HAP-1 (cell line): ENCODE measurements at regions not wholly inside any gene's neighbourhood (a gene's known extent, or its start where the extent isn't known, plus 50 kb on each side); places are given as distances from the start of the nearest gene placed in this dataset.
A peak's percentile ranks its signal among the peaks of the same experiment; 100 is the strongest.
"Not testable (repeated sequence)": the region's sequence is repeated elsewhere in the genome, so short reads cannot be mapped to it uniquely, and the experiment has no call there.

Experiments used
- DNase-seq, 2 experiments: peaks; one replicate each; pipeline ENCODE4 v3.0.0-alpha.2; 2016 to 2020; ENCODE audit warnings: low spot score in 2 of 2
- H3K27me3 ChIP-seq: fragments of 250-450 bp; sonication (Bioruptor Pico); 2 replicates; pipeline ENCODE4 v1.5.1; 2020; ENCODE audit warnings: low read depth, mild to moderate bottlenecking, moderate library complexity
- H3K36me3 ChIP-seq: fragments of 250-450 bp; sonication (Bioruptor Pico); replicated peaks from 2 replicates; pipeline ENCODE4 v1.5.1; 2020; ENCODE audit warnings: mild to moderate bottlenecking
- H3K4me1 ChIP-seq: fragments of 250-450 bp; sonication (Bioruptor Pico); 2 replicates; pipeline ENCODE4 v1.5.1; 2020; ENCODE audit warnings: mild to moderate bottlenecking
- H3K4me3 ChIP-seq: fragments of 250-450 bp; sonication (Bioruptor Pico); 2 replicates; pipeline ENCODE4 v1.5.1; 2020; ENCODE audit warnings: mild to moderate bottlenecking, moderate library complexity
- H3K9me3 ChIP-seq: fragments of 250-450 bp; sonication (Bioruptor Pico); 2 replicates; pipeline ENCODE4 v1.5.1; 2020; ENCODE audit warnings: mild to moderate bottlenecking, moderate library complexity
- in situ Hi-C: fragments of 300-500 bp; cut with MboI; formaldehyde crosslinking; loops from 3 replicates; pipeline ENCODE4 v1.14.3; 2020; ENCODE audit warnings: low sequenced_read_pairs, inconsistent platforms, mixed read lengths

DNA sequence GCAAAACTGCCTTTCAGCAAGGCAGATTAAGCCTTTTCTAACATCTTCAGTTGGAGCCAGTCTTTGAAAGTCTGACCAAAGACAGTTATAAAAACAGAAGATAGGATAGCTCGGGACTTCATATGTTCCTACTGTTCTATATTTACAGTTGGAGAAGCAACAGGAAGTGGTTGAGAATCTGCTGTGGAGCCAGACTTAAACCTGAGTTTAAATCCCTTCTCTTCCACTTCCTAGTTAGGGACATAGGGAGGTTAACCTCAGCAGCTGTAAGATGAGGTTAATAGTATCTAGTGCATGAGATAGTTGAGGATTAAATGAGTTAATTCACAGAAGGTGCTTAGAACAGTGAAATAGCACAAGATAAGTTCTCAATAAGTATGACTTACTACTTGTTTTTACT, 84.5 kb upstream of the FREM1 start:
- Histone ChIP-seq H3K9me3 (no peaks in the 10 kb centered on the region), H3K36me3 (no peaks in the 10 kb centered on the region), H3K4me3 (no peak overlapping the region), H3K27me3 (no peaks in the 10 kb centered on the region), H3K4me1 (no peaks in the 10 kb centered on the region)
- in situ Hi-C loops = no loop called here
- no peak for DNase-seq

DNA sequence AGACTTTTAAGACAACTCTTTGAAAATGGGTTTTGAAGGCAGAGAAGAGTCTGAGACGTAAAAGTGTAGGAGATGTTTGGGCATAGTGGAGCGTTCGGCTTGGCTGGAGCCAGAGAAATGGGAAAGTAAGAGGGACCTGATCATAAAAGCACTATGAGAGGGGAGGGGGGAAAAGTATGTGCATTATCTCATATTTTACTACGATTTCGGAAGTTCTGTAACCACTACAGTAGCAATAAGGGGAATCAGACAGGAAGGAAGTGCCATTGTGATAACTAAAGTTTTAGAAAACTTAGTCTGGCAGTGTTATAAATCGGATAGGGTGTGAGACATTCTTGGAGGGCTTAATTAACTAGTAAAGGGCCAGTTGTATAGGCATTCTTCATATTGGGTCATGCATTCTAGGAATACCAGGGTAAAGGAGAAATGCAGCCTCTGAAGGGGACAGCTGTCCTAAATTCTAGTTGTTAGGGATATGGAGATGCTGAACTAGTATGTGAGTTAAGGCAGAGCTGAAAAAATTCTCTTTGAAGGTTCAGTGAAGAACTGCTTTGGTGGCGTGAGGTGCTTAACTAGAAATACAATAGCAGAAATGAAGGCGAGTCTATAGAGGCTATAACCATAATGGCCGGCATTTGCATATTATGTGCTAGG, 83.8 kb upstream of the FREM1 start:
- Histone ChIP-seq H3K9me3 (no peaks in the 10 kb centered on the region), H3K4me3 (no peak overlapping the region)

DNA sequence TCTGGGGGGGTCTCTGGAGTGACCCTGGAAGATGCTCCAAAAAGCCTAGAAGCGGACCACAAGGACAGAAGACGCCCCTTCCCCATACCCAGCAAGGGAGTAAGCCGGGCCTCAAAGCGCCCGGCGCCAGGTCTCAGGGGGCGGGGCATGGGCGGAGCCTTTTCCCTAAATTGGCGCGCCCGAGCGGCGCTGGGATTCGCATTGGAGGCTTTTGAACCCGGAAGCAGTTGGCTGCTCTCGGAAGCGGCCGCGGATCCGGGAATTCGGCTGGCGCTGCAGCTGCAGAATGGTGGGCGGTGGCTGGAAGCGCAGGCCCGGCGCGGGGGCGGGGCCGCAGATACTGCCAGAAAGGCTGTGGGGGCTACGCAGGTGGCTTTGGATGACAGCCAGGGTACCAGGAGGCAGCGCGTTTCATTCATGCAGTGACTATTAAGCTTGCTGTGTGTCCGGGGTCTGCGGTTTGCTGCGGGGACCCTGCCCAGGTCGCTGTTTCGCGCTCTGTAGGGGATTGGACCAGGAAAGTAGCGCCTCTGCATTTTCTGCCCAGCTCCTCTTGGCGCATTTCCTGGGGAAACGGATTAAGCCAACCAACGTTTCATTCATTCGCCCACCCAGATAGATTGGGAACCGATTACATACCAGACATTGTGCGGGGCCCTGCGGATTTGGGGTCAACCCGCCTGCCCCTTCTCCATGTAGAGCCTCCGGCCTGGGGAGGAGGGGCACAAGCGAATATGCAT, 83.0 kb upstream of the FREM1 start:
- peak; percentile 23 to 74 for DNase-seq
- peak overlapping the region; percentile 20 for H3K4me3 ChIP-seq
- in situ Hi-C loops = no loop called here

More for the DNA sequence above, 83.8 kb upstream of the FREM1 start:
- Histone ChIP-seq H3K4me1 (no peaks in the 10 kb centered on the region), H3K27me3 (no peaks in the 10 kb centered on the region), H3K36me3 (no peaks in the 10 kb centered on the region)
- in situ Hi-C loops = no loop called here
- DNase-seq = no peak

DNA sequence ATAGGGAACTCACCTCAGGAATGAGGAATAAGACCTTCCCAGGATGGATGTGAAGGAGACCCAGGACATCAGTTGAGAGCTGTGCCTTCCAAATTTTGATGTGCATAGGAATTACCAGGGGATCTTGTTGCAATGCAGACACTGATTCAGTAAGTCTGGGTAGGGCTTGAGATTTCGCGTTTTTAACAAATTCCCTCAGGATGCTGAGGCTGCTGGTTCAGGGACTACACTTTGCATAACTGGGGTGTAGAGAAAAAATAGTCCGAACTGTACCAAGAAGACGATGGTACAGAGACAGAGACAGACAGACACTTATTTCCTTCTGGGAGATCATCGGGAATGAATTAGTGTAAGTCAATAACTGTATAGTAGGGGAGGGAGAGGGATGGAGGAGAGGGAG, 82.3 kb upstream of the FREM1 start:
- Histone ChIP-seq H3K4me1 (no peaks in the 10 kb centered on the region), H3K9me3 (no peaks in the 10 kb centered on the region), H3K27me3 (no peaks in the 10 kb centered on the region), H3K4me3 (no peak overlapping the region), H3K36me3 (no peaks in the 10 kb centered on the region)
- in situ Hi-C loops = no loop called here
- no peak for DNase-seq

More for the DNA sequence above, 83.0 kb upstream of the FREM1 start:
- Histone ChIP-seq H3K27me3 (no peaks in the 10 kb centered on the region), H3K9me3 (no peaks in the 10 kb centered on the region), H3K4me1 (no peaks in the 10 kb centered on the region), H3K36me3 (no peaks in the 10 kb centered on the region)

DNA sequence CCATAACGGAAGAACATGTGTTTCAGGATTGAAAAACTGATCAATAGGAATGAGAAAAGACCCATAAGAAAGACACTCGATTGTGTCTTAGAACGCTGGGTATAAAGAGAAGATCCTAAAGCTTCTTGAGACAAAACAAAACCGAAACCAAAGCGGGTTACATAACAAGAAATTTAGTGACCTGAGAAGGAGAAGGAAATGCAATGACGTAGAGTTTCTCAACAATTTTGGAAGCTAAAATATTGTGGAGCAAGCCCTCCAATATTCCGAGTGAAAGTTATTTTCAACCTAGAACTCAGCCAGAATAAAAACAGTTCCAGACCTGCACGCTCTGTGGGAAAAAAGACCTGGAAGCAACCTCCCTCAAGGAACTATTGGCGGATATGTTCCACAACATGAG, 81.9 kb upstream of the FREM1 start:
- no peaks in the 10 kb centered on the region for H3K4me1 ChIP-seq
- DNase-seq = no peak
- H3K36me3 ChIP-seq = no peaks in the 10 kb centered on the region
- in situ Hi-C loops = no loop called here
- no peaks in the 10 kb centered on the region for H3K27me3 ChIP-seq
- H3K4me3 ChIP-seq = no peak overlapping the region
- H3K9me3 ChIP-seq = no peaks in the 10 kb centered on the region

DNA sequence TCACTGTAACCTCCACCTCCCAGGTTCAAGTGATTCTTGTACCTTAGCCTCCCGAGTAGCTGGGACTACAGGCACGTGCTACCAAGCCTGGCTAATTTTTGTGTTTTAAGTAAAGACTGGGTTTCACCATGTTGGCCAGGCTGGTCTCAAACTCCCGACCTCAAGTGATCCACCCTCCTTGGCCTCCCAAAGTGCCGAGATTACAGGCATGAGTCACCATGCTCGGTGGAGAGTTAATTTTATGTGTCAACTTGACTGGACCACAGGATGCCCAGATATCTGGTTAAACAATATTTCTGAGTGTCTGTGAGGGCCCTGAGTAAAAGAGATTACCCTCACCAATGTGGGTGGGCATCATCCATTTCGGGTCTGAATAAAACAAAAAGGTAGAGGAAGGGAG, 80.4 kb upstream of the FREM1 start:
- H3K36me3 ChIP-seq, DNase-seq, H3K4me3 ChIP-seq, H3K9me3 ChIP-seq, H3K4me1 ChIP-seq, in situ Hi-C loops, H3K27me3 ChIP-seq: not testable (repeated sequence)

DNA sequence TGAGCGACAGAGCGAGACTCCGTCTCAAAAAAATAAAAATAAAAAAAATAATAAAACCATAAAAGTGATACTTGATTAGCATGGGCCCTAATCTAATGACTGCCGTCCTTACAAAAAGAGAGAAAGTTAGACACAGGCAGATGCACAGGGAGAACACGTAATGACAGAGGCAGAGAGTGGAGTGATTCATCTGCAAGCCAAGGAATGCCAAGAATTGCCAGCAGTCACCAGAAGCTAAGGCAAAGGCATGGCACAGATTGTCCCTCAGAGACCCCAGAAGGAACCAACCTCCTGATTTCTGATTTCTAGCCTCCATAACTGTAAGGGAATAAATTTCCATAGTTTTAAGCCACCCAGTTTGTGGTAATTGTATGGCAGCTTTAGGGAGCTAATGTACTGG, 79.6 kb upstream of the FREM1 start:
- no peaks in the 10 kb centered on the region for H3K9me3 ChIP-seq
- in situ Hi-C loops = no loop called here
- no peaks in the 10 kb centered on the region for H3K36me3 ChIP-seq
- H3K27me3 ChIP-seq = no peaks in the 10 kb centered on the region
- no peaks in the 10 kb centered on the region for H3K4me1 ChIP-seq
- no peak for DNase-seq
- no peak overlapping the region for H3K4me3 ChIP-seq

DNA sequence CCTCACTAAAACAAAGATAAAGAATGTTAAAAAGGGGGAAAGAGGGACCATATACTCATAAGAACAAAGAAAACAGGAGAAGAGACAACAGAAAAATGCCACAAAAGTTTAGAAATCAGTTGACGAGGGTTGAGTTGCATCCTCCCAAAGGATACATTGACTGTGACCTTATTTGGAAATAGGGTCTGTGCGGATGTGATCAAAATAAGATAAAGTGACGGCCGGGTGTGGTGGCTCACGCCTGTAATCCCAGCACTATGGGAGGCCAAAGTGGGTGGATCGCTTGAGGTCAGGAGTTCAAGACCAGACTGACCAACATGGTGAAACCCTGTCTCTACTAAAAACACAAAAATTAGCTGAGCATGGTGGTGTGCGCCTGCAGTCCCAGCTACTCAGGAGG, 79.1 kb upstream of the FREM1 start:
- H3K27me3 ChIP-seq, H3K4me1 ChIP-seq, H3K36me3 ChIP-seq, in situ Hi-C loops, H3K4me3 ChIP-seq, DNase-seq, H3K9me3 ChIP-seq: not testable (repeated sequence)

DNA sequence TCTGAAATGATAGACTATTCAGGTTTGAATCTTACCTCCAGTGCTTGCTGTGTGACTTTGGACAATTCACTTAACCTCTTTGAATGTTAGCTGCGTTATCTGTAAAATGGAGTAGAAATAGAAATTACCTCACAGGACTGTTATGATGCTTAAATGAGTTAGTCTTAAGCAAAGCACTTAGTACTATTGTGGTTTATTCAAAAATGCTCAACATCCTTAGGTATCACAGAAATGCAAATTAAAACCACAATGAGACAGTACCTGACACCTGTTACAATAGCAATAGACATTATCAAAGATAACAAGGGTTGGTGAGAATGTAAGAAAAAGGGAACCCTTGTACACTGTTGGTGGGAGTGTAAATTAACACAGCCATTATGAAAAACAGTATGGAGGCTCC, 77.6 kb upstream of the FREM1 start:
- Histone ChIP-seq H3K9me3 (no peaks in the 10 kb centered on the region), H3K4me1 (no peaks in the 10 kb centered on the region), H3K27me3 (no peaks in the 10 kb centered on the region), H3K4me3 (no peak overlapping the region), H3K36me3 (no peaks in the 10 kb centered on the region)
- DNase-seq = no peak
- in situ Hi-C loops = no loop called here

DNA sequence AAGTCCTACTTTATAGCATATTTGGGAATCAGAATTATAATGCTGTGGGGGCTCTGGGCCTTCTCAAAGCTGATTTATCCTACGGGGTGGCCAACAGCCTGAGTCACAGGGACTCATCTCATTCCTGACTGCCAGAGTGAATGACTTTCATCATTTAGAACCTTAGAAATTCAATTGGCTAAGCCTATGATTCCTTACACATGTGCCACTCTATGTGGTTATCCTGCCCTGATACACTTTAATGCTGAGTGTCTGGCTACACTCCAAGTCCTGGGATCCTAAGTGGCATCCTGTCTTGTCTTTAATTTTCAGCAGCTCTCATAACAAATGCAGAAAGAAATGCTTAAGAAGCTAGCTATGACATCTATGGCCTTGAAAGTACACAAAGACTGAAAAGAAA, 75.2 kb upstream of the FREM1 start:
- Histone ChIP-seq H3K4me3 (no peak overlapping the region), H3K4me1 (no peaks in the 10 kb centered on the region), H3K27me3 (no peaks in the 10 kb centered on the region), H3K36me3 (no peaks in the 10 kb centered on the region), H3K9me3 (no peaks in the 10 kb centered on the region)
- in situ Hi-C loops = no loop called here
- DNase-seq = no peak

DNA sequence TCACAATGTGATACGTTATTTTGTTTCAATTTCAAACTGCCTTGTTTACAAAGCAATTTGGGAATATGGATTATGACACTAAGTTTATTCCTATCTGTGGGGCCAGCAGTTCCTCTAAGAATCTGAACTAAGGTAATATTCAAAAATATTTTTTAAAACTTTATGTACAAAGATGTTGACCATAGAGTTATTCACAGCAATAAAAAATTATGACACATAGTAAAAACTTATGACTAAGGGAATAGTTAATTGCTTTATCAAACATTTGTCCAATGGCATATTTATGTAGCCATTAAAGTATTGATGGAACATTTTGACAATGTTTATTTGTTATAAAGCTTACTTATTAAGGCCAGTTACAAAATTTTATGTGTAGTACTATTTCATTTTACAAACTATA, 73.4 kb upstream of the FREM1 start:
- no peak overlapping the region for H3K4me3 ChIP-seq
- H3K9me3 ChIP-seq = no peaks in the 10 kb centered on the region
- no peaks in the 10 kb centered on the region for H3K27me3 ChIP-seq
- no peak for DNase-seq
- in situ Hi-C loops = no loop called here
- no peaks in the 10 kb centered on the region for H3K36me3 ChIP-seq
- no peaks in the 10 kb centered on the region for H3K4me1 ChIP-seq

DNA sequence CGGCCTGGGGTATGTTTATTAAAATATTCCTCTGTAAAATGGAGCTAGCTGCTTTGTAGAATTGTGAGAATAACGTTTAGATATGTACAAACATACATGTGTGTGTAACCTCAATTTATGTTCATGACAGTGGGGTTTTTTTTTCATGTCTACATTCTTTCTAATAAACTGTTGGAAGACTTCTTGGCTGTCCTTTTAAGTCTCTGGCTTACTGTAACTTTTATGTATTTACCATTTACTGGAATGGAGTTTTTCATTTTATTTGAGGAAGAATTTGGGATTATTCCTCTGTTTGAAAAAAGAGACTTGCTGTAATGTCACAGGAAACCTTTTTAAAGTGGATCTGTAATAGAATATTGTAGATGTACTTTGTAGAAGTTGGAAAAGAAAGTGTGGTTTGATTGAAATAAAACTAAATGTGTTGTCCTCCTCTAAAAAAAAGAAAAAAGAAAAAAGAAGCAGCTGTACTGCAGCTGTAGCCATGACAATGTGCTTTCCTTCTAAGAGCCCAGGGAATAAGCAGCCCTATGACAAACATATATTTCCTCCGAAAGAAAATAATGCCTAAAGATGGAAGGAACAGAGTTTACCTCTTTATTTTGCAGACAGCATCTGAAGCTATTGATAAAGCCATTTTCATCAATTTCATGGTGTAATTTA, 71.2 kb upstream of the FREM1 start:
- Histone ChIP-seq H3K4me3 (no peak overlapping the region), H3K27me3 (no peaks in the 10 kb centered on the region), H3K9me3 (no peaks in the 10 kb centered on the region), H3K36me3 (no peaks in the 10 kb centered on the region), H3K4me1 (no peaks in the 10 kb centered on the region)
- no peak for DNase-seq
- in situ Hi-C loops = no loop called here

DNA sequence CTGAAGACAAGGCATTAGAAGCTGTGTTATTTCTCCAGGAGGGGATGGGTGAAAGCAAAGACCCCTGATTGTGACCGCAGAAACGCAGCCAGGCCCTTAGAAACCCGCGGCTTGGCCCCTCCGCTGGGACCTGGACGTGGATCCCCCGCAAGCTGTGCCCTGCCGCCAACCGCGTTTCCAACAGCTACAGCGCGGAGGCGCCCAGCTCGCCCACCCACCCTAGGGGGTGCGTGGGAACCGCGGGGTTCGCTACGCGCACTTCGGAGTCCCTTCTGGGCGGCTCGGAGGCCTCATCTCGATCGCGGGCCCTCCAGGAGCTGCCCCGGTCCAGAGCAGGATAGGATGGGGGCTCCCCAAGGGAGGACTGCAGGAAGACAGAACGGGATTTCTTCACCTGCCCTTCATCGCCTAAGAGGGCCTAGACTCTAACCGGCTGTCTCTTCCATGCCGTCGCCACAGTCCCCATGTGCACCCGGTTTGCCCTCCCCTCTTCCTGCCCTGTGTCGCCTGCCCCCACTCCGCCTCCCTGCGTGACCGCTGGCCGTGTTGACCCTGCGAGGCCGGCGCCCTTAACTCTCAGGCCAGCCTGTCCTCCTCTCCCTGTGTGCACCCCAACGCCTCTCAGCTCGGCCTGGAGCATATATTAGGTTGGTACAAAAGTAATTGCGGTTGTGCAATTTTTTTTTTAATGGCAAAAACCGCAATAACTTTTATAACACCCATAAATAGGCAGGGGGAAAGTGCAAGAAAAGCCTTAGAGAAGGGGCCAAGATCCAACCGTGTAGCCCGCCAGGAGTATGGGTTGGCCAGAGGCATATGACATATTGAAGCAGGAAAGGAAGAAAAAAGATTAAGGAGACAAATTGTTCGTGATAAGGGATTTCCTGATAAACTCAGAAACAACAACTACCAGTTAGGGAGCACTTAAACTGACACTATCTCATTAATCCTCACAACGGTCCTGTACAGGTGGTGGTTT, 68.1 kb upstream of the FREM1 start:
- in situ Hi-C loops = no loop called here
- Histone ChIP-seq H3K36me3 (no peaks in the 10 kb centered on the region), H3K4me3 (no peak overlapping the region), H3K27me3 (no peaks in the 10 kb centered on the region), H3K9me3 (no peaks in the 10 kb centered on the region), H3K4me1 (no peaks in the 10 kb centered on the region)
- DNase-seq = no peak
